ENCODE measurements at regions not wholly inside any gene's neighbourhood (a gene's known extent, or its start where the extent isn't known, plus 50 kb on each side); places are given as distances from the start of the nearest gene placed in this dataset.
A peak's percentile ranks its signal among the peaks of the same experiment; 100 is the strongest.

DNA sequence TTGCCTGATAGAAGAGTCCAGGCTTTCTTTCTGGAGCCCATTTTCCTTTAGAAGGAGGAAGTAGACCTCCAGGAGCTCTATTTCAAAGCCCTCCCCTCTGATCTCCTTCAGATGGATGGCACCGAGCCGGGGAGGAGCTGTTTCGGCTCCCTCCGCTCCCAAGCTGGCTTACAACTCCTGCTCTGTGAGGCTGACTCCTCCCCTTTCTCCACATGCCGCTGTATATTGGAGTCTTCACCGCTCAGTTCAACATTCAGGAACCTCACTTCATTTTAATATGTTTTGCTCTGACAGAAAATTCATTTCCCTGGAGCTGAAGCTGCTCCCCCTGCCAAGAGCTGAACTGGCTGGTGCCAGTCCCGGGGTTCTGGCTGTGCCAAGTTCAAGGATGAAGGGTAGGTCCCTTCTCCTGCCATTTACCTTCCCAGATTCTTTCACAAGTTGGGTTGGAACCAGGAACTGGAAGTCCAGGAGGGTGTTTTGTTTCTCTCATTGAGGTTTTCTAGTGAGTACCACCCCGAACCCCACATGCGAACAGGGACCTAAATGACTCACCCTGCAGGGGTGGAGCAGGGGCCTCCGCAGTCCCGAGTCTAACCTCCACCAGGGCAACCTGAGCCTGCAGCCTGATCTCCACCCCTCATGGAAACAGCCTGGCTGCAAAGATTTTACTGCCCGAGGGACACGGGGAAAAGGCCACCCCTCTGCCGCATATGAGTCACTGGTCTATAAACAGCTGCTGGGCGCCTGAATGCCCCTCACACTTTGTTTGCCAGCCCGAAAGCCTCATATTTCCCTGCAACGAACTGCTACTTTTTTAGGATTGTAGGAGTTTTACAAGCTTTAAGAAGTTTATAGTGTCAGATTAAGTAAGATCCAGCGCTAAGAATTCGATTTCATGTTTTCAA, 68.6 kb upstream of the FOXA2 start:
- DNase-seq (ENCODE audit: low read depth in 3 of 3): no peak

DNA sequence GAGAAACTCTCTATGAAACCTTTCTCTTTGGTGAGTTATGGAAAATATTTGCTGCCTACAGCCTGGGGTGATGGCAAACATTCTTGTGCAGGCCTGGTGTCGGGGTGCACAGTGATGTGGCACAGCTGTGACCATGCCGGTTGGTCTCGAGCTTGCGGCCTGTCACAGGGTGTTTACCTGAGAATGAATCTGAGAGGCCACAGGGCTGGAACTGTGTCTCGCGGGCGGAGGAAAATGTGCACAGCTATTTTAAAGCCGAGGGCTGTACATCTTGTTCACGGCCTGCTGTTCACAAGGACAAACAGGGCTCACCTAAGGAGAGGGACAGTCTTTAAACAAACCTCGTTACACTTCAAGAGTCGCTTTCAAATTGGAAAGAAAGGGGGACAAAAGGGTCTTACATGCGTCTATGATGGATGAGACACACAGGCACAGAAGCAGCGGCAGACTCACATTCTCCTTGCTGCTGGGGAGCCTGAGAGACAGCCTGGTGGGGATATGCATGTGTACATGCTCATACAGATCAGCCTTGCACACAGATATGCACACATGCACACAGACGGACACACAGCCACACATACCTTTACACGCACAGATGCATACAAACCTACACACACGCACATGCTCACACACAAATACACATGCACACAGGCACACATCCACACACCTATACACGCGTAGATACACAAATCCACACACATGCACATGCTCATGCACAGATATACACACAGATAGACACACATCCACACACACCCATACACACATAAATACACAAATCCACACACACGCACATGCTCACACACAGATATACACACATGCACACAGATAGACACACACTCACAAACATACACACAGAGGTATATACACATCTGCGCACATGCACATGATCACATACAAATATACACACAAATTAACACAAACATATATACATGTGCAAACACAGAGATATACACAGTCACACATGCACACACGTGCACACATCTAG, 69.6 kb upstream of the FOXA2 start:
- DNase-seq (ENCODE audit: low read depth in 3 of 3): no peak

DNA sequence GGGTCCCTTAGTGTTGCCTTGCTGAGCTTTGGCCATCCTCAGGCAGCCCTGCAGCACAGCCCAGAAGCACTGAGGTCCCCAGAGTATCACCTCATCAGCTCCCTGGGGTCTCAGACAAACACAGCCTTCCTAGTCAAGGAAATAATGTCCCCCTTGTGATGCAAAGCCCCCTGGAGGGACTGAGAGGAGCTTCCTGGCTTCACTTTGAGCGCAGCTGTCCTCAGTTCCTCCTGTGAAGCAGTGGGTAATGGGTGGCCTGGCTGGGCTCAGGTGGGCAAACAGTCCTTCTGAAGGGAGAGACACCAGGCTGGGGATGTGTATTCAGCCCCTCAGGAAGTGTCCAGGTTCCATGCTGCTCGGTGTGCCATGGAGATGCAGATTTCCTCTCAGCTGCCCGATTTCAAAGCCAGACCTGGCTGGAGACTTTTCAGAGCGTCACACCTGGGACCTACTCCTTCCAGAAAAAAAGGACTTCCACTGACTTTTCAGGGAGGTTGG, 79.2 kb upstream of the FOXA2 start:
- DNase-seq (ENCODE audit: low read depth in 3 of 3): no peak

DNA sequence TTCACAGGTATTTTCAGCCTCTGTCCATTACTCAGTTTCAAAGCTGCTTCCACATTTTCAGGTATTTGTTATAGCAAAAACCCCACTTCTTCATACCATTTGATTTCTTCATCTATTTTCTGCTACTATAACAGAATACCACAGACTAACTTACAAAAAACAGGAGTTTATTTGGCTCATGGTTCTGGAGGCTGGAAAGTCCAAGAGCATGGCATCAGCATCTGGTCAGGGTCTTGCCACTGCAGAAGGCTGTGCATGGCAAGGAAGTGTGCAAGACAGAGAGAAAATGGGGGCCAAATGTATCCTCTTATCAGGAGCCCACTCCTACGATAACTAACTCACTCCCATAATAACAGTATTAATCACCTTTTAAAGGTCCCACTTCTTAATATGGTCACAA, 82.8 kb upstream of the FOXA2 start:
- no peak for DNase-seq (ENCODE audit: low read depth in 3 of 3)

DNA sequence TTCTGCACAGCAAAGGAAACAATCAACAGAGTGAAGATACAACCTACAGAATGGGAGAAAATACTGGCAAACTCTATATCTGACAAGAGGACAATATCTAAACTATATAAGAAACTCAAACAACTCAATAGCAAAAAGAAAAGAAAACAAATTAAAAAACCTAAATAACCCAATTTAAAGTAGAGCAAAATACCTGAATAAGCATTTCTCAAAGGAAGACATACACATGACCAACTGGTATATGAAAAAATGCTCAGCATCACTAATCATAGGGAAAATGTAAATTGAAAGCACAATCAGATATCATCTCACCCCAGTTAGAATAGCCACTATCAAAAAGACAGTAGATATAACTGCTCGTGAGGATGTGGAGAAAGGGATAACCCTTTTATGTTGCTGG, 87.8 kb upstream of the FOXA2 start:
- DNase-seq (ENCODE audit: low read depth in 3 of 3): no peak

DNA sequence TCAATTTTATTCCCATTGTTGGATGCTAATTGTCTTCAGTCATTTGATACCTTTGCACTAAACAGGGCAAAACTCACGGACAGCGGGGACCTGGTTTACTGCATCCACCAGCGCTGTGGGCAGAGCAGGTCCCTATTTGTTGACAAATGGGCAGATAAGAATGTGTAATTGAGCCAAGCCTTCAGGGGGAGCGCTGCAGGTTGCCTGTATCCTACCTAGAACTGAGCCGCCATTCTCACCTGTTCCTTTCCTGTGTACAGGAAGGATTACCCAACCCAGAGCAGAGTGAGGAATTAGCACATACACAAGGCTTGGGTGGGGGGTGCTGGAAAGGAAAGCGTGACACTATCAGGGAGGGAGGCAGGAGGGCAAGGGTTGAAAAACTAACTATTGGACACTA, 89.1 kb upstream of the FOXA2 start:
- DNase-seq (ENCODE audit: low read depth in 3 of 3): no peak

DNA sequence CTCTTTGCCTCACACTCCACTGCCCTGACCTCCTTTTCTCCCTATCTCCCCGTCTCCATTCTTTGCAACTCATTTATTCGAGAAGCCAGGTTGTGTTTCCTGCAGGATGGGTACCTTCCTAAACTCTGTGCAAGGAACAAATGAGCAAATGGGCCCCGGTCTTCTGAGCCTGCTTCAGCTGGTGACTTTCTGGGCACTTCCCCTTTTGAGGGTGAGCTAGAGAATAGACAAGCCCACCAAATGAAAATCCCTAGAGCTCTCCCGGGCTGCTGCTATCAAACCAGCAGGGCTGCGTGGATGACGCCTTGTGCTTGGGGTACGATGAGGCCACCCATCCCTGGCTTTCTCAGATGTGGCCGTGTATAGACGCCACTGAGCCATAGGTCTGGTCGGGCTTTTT, 91.0 kb upstream of the FOXA2 start:
- DNase-seq (ENCODE audit: low read depth in 3 of 3): no peak

DNA sequence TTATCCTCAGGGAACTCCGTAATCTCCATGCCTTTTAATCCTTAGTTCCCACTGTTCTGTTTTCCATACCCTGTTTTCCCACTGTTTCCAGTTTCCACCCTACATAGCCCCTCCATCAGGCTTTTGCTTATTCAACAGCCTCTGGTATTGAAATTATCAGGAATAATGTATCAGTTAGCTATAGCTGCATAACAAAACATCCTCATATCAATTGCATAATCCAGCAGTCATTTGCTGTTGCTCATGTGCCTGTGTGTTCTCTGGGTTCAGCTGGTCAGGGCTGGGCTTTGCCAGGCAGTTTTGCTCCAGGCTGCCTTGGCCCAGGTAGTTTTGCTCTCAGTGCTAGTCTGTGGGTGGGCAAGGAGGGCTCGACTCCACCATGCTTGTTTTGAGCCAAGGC, 94.3 kb upstream of the FOXA2 start:
- DNase-seq (ENCODE audit: low read depth in 3 of 3): no peak

DNA sequence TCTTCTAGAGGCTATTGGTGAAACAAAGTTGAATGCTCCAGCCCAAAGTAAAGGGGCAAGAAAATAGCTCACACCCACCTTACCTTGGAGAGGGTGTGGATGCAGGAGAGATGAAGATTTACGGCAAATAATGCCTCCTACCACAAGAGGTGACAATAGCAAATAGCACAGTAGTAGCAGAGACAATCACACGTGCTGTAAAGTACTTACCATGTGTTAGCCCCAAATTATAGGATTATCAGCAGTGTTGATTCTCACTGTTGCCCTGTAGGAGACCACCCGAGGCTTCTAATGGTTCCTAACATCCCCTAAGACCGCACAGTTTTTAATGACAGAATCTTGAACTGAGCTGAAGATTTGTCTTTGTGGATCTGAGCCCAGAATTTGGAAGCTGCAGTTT, 94.8 kb upstream of the FOXA2 start:
- DNase-seq (ENCODE audit: low read depth in 3 of 3): no peak

DNA sequence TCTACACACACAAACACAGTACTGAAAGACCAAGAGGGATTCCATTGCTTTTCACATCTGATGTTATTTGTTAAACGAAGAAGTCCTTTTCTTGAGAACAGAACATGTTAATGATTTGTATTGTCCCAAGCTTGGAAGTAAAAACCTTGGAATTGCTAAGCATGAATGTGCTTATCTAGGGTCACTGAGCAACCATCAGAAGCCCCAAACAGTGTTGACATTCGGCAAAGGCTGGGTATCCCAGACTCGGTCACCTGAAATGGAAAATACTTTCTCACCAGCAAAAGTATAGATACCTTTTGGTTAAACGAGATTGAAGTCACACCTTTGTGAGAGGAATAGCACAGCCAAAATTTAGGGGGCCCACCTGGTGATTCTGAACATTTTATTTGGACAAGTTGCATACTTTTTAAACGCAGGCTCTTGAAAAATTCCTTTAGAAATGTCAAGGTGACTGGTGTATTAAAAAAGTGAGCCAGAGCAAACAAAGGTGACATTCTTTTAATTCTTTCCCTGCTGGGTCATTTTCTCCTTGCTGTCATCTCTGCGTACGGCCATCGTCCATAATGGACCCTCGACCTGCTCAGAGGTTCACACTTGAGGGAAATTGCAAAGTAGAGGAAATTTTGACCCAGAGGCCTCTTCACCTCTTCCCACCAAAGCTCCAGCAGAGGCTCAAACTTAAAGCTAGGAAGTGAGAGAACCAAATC, 95.8 kb upstream of the FOXA2 start:
- DNase-seq (ENCODE audit: low read depth in 3 of 3): no peak

DNA sequence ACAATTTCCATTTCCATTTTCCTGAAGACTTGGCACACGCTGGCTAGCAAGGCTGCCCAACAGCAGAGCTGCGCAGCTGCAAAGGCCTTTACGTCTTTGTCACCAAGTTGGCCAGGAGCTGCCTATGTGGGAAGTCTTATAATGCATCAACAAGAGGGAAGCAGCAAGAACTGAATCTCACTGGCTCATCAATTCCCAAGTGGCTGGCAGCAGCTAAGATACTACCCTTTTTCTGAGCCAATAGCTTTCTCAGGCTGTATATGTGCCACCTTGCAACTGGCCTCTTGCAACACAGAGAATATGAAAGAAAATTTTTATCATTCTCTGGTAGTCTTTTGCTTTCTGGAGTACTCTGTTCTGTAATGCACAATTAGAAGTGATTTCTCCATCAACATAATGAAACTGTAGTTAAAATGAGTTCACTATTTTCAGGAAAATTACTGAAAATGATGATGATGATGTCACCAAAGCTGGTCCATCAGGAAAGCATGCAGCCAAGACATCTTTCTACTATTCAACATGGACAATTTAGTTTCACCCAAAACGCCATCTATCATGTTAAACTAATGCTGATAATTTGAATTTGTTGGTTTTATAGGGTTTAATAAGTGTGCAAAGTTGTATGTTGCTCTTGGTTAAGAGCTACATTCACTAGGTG, 97.3 kb upstream of the FOXA2 start:
- DNase-seq (ENCODE audit: low read depth in 3 of 3): no peak

DNA sequence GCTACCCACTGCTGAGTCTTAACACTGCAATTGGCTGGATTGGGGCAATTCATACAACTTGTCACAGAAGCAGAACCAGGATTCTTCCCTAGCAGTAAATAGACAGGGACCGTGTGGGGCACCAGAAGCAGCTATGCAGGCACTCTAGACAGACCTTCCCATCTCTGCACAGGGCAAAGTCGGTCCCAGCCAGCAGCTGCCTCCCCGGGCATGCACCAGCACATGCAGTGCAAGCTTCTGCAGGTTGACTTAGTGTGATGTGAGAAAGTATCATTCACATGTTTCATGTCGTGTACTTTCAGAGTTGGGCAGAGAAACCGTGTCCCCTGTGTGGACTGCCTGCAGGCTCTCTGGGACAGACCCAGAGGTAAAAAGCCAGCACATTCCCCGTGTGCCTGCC, 98.0 kb upstream of the FOXA2 start:
- no peak for DNase-seq (ENCODE audit: low read depth in 3 of 3)

DNA sequence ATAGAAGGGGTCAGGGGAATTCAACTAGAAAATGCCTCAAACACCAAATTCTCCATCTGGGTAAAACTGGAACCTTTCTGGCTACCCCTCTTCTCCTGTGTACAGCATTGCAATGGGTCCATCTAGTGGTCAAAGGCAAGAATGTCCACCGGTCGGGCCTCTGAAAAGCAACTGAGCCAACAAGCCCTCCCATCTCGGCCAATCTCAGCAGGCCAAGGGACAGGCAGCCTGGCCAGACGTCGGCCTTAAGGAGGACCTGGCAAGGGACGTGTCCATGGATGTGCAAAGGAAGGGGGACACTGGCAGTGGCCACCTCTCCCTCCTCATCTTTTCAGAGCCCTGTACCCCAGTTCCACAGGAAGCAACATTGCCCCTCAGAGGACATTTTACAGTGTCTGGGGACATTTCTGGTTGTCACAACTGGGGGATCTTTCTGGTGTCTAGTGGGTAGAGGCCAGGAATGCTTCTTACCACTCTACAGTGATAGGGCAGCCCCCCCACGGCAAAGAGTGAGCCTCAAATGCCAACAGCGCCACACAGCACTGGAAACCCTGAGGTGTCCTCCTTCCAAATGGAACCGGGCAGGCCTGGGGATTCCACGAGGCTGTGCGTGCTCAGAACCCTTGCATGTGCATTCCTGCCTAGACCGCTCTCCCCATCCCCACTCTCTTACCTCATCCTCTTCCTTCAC, 99.8 kb upstream of the FOXA2 start:
- peak in 1 of 3 experiments; percentile 28 for DNase-seq (ENCODE audit: low read depth in 3 of 3)

DNA sequence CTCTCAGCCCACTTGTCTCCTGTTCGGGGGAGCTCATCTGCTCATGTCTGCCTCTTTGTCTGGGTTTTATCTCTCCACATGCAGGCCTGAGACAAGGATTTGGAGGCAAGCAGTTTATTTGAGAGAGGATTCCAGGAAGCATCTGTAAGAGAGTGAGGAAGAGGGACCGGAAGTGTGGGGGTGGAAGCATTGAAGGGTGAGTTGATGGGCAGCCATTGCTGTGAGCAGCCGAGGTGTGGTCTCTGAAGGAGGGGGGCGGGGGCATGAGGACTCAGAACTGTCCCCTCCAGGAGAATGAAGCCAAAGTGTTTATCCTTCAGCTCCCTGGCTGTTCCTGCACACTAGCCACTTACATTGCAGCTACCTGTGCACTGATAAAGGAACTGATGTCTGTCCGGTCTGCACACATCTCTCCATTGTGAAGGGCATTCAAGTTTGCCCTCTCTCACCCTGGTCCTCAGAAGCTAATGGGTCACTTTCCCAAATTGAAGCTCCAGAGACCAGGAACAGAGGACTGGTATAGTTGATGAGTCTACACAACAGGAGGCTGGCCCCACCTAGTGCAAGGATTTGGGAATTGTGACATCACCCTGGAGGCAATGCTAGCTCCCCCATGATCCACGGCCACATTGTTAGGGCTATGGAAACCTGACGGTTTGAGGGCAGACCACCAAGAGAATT, 100.5 kb upstream of the FOXA2 start:
- no peak for DNase-seq (ENCODE audit: low read depth in 3 of 3)

DNA sequence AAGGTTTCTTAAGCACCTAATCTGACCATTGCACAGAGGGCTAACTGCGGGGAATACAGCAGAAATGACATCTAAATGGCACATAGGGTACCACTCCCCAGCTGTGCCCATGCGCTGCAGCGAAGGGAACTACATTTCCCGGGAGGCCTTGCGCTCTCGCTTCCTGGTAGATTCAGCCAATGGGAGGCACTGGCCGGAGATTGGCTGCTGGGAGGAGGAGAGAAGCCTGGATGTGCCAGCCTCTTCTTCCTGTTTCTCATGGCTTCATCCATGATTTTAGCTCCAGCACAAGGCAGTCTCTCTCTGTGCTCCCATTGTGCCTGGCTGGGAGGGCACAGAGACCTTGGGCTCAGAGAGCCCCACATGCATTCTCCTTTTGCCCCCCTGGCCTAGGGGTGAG, 101.7 kb upstream of the FOXA2 start:
- peak in 1 of 3 experiments; percentile 4 for DNase-seq (ENCODE audit: low read depth in 3 of 3)

DNA sequence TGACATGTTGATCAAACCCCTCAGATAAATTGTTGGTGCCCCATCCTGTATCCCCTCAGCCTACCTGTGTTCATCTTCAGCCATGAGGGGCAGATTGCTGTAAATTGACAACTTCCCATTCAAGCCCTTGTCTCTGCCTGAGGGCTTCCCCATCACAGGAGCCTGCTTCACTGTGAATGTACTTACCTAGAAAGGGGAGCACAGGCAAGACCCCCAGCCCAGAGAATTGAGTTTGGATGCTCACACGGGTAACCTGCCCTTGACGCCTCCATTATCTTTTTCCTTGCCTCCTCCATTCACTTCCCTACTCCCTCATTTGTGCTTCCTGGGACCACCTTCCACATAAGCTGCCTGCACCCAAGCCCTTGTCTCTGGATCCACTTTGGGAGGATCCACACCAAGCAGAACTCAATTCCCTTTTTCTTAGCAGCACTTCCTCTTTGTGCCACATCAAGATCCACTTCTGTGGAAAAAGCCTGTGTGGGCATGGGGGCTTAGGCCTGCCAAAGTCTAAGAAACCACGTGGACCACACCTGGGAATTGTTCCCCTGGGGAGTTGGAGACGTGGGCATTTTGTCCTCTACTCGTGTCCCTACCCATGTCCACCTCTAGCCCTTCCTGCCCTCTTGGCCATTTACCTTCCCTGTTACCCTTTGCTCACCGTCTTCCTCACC, 103.4 kb upstream of the FOXA2 start:
- DNase-seq (ENCODE audit: low read depth in 3 of 3): no peak

DNA sequence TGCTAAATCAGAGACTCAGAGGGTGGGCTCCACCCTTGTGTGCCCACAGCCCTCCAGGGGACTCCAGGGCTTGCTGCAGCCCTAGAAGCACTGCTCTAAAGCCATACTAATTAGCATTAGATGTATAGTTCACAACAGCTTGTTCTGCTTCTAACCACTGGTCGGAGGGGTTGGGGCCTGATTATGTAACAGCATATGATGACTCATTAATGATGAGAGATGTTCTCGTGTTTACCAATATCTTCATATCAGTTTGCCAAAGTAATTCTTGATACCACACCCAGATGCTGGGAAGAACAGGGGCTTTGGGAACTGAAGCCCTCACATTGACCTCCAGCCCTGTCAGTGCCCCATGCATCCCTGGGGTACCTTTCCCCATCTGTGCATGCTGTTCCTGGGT, 104.1 kb upstream of the FOXA2 start:
- DNase-seq (ENCODE audit: low read depth in 3 of 3): no peak

DNA sequence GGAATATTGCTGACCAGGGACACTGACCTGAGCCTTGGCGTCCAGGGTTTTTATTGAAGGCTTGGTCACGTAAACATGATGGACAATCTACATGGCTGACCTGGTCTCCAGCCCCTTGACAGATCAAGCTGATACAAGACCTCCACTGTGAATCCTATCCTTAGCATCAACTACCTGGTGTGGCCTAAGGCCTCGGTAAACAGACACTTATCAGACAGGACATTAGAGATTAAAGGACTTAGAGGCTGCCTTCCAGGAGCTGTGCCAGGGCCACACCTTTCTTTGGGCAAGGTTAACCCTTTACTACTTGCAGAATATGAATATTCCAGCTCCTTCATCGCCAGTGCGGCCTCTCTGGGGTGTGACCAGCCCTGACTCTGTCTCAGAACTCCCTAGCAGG, 104.9 kb upstream of the FOXA2 start:
- DNase-seq (ENCODE audit: low read depth in 3 of 3): no peak

DNA sequence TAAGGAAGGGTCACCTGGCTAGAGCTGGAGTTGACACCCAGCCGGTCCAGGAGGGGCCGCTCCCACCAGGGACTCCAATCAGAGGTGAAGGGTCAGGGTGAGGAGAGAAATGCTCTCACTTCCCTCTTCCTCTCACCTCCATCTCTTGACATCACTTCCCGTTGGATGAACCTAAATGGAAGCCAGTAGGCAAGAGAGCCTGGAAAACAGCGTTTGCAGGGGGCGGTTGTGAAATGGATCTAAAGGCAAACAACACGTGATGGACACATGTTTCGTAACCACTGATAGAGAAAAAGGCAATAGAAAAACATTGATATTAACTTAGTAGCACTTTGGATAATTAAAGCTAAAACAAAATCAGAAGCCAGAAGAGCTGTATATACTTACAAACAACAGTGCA, 105.6 kb upstream of the FOXA2 start:
- no peak for DNase-seq (ENCODE audit: low read depth in 3 of 3)

All from stimulated activated CD4-positive, alpha-beta T cell treated with anti-CD3 and anti-CD28 coated beads, TNF-alpha, amount 100 ng/mL, for 24 hours (primary cell).